Thyroid gland (tissue), 4 donors: ENCODE measurements at regions not wholly inside any gene's neighbourhood (a gene's known extent, or its start where the extent isn't known, plus 50 kb on each side); places are given as distances from the start of the nearest gene placed in this dataset.

Experiments
- CTCF ChIP-seq, 6 experiments: fragments of 200-600 bp in 3 of 6; fragments of 450-650 bp in 3 of 6; sonication (generic) in 3 of 6; IDR thresholded peaks; one replicate each; pipeline ENCODE4 v1.5.1; 2016 to 2019; ENCODE audit warnings: antibody characterized with exemption in 6 of 6, mild to moderate bottlenecking in 2 of 6, inconsistent platforms in 1 of 6, moderate library complexity in 1 of 6
- POLR2A ChIP-seq, 2 donors: fragments of 450-650 bp; IDR thresholded peaks; one replicate each; pipeline ENCODE4 v1.6.1; 2017; ENCODE audit warnings: antibody characterized with exemption in 2 of 2, mild to moderate bottlenecking in 2 of 2, moderate library complexity in 1 of 2

DNA sequence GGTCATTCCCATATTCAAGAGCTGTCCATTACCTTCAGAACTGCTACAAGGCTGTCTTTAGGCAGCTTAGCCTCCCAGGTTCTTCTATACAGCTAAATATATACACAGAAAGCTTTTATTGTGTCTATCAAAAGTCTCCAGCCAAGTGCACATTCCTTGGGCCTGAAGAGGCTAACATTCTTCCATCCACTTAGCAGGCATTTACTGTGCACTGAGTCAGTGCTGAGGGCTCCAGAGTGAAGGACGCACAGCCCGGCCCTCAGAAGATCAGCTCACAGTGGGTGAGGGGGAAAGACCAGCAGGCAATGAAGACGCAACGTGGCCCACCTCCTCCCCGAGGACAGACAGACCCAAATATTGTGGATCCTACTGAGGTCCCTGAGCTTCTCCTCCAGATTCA lies 569.9 kb downstream of the CDH26 start:
- no peak for TF ChIP-seq POLR2A (IDR thresholded peaks at IDR 0.05)
- no peak for TF ChIP-seq CTCF (IDR thresholded peaks at IDR 0.05)
